ENCODE measurements at regions not wholly inside any gene's neighbourhood (a gene's known extent, or its start where the extent isn't known, plus 50 kb on each side); places are given as distances from the start of the nearest gene placed in this dataset.

GRCh38 chr1:4464478-4464877 is 189.9 kb upstream of the AJAP1 start:
- H3K4me3 ChIP-seq (replicated peaks; ENCODE audit: low read depth, low read length): no peak overlapping the region
- no peaks in the 10 kb centered on the region for H3K27me3 ChIP-seq (replicated peaks; ENCODE audit: control insufficient read depth, insufficient read depth, low read length)
- DNase-seq (ENCODE audit: extremely low read depth, insufficient read length): no peak
- H3K36me3 ChIP-seq (ENCODE audit: control insufficient read depth, insufficient read depth, low read length): no peaks in the 10 kb centered on the region
- no peak for TF ChIP-seq CTCF (IDR thresholded peaks at IDR 0.05; ENCODE audit: insufficient read depth, low read length, poor library complexity, severe bottlenecking)

- TF ChIP-seq CTCF (IDR thresholded peaks at IDR 0.05; ENCODE audit: insufficient read depth, low read length, poor library complexity, severe bottlenecking): no peak
- Histone ChIP-seq H3K27me3 (replicated peaks; ENCODE audit: control insufficient read depth, insufficient read depth, low read length) (no peaks in the 10 kb centered on the region), H3K4me3 (replicated peaks; ENCODE audit: low read depth, low read length) (no peak overlapping the region), H3K36me3 (ENCODE audit: control insufficient read depth, insufficient read depth, low read length) (no peaks in the 10 kb centered on the region)
- DNase-seq (ENCODE audit: extremely low read depth, insufficient read length): no peak
These were observed 187.2 kb upstream of the AJAP1 start for GRCh38 chr1:4467241-4467640.

GRCh38 chr1:4468386-4468785 is 186.0 kb upstream of the AJAP1 start:
- Histone ChIP-seq H3K27me3 (replicated peaks; ENCODE audit: control insufficient read depth, insufficient read depth, low read length) (no peaks in the 10 kb centered on the region), H3K36me3 (ENCODE audit: control insufficient read depth, insufficient read depth, low read length) (no peaks in the 10 kb centered on the region), H3K4me3 (replicated peaks; ENCODE audit: low read depth, low read length) (no peak overlapping the region)
- no peak for TF ChIP-seq CTCF (IDR thresholded peaks at IDR 0.05; ENCODE audit: insufficient read depth, low read length, poor library complexity, severe bottlenecking)
- no peak for DNase-seq (ENCODE audit: extremely low read depth, insufficient read length)

GRCh38 chr1:4468804-4469514 is 185.4 kb upstream of the AJAP1 start:
- H3K4me3 ChIP-seq (replicated peaks; ENCODE audit: low read depth, low read length): no peak overlapping the region
- DNase-seq (ENCODE audit: extremely low read depth, insufficient read length): no peak
- no peaks in the 10 kb centered on the region for H3K36me3 ChIP-seq (ENCODE audit: control insufficient read depth, insufficient read depth, low read length)
- TF ChIP-seq CTCF (IDR thresholded peaks at IDR 0.05; ENCODE audit: insufficient read depth, low read length, poor library complexity, severe bottlenecking): no peak
- no peaks in the 10 kb centered on the region for H3K27me3 ChIP-seq (replicated peaks; ENCODE audit: control insufficient read depth, insufficient read depth, low read length)

GRCh38 chr1:4476394-4476793 is 178.0 kb upstream of the AJAP1 start:
- Histone ChIP-seq H3K27me3 (replicated peaks; ENCODE audit: control insufficient read depth, insufficient read depth, low read length) (no peaks in the 10 kb centered on the region), H3K4me3 (replicated peaks; ENCODE audit: low read depth, low read length) (no peak overlapping the region), H3K36me3 (ENCODE audit: control insufficient read depth, insufficient read depth, low read length) (no peaks in the 10 kb centered on the region)
- no peak for DNase-seq (ENCODE audit: extremely low read depth, insufficient read length)
- no peak for TF ChIP-seq CTCF (IDR thresholded peaks at IDR 0.05; ENCODE audit: insufficient read depth, low read length, poor library complexity, severe bottlenecking)

GRCh38 chr1:4481451-4481850 is 173.0 kb upstream of the AJAP1 start:
- TF ChIP-seq CTCF (IDR thresholded peaks at IDR 0.05; ENCODE audit: insufficient read depth, low read length, poor library complexity, severe bottlenecking): no peak
- H3K27me3 ChIP-seq (replicated peaks; ENCODE audit: control insufficient read depth, insufficient read depth, low read length): no peaks in the 10 kb centered on the region
- H3K4me3 ChIP-seq (replicated peaks; ENCODE audit: low read depth, low read length): no peak overlapping the region
- DNase-seq (ENCODE audit: extremely low read depth, insufficient read length): no peak
- no peaks in the 10 kb centered on the region for H3K36me3 ChIP-seq (ENCODE audit: control insufficient read depth, insufficient read depth, low read length)

All from GM06990 (cell line).